ENCODE measurements at regions not wholly inside any gene's neighbourhood (a gene's known extent, or its start where the extent isn't known, plus 50 kb on each side); places are given as distances from the start of the nearest gene placed in this dataset.

DNA sequence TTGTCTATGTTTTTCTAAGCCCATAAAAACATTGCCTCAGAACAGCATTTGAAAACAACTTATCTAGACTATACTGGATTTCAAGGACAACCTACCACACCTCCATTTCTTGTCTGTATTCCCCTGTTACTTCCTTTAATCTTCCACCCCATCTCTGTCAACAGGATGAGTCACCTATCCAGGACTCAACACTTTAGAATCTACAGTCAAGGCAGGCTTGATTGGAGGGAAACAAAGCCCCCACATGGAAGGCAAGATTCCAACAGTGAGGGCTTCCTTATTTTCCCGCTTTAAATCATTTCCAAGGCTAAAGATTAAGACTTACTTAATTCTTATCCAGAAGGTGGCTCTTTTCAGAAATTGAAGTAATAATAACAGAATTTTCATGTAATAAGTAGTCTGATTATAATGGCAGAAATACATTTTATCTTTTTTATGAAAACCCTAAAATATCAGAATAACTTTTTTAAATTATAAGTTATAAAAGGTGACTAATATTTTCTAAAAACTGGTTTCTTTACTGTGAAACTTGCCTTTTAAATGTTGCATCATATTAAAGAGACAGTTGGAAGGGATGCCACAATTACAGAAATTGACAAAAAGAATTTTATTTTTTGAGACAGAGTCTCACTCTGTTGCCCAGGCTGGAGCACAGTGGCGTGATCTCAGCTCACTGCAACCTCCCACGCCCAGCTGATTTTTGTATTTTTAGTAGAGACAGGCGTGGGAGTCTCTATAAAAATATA, 138.7 kb upstream of the CCDC150 start:
- TF ChIP-seq, protein P1, sequence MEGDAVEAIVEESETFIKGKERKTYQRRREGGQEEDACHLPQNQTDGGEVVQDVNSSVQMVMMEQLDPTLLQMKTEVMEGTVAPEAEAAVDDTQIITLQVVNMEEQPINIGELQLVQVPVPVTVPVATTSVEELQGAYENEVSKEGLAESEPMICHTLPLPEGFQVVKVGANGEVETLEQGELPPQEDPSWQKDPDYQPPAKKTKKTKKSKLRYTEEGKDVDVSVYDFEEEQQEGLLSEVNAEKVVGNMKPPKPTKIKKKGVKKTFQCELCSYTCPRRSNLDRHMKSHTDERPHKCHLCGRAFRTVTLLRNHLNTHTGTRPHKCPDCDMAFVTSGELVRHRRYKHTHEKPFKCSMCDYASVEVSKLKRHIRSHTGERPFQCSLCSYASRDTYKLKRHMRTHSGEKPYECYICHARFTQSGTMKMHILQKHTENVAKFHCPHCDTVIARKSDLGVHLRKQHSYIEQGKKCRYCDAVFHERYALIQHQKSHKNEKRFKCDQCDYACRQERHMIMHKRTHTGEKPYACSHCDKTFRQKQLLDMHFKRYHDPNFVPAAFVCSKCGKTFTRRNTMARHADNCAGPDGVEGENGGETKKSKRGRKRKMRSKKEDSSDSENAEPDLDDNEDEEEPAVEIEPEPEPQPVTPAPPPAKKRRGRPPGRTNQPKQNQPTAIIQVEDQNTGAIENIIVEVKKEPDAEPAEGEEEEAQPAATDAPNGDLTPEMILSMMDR (IDR thresholded peaks at IDR 0.05; ENCODE audit: borderline replicate concordance, insufficient read depth, low read depth, low read length), result no peak
- no peak overlapping the region for H3K4me3 ChIP-seq (ENCODE audit: low read depth, low read length)

DNA sequence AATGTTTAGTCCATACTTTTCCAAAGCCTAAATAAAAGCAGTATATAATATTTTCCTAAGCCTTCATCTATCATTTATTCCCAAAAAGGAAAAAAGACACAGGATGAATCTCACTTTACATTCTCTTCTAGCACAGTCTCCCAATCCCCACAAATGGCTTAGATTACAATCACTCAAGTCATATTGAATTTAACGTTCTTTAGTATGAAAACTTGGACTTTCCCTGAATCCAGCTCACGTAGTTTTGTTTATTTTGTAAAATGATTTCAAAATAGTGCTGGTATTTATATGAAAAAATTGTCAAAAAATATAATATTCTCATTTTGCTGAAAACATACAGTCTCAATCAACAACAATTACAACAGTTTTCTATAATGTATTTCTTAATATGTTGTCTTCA, 137.7 kb upstream of the CCDC150 start:
- TF ChIP-seq, protein P1 (IDR thresholded peaks at IDR 0.05; ENCODE audit: borderline replicate concordance, insufficient read depth, low read depth, low read length), result no peak
- H3K4me3 ChIP-seq (ENCODE audit: low read depth, low read length), result no peak overlapping the region

DNA sequence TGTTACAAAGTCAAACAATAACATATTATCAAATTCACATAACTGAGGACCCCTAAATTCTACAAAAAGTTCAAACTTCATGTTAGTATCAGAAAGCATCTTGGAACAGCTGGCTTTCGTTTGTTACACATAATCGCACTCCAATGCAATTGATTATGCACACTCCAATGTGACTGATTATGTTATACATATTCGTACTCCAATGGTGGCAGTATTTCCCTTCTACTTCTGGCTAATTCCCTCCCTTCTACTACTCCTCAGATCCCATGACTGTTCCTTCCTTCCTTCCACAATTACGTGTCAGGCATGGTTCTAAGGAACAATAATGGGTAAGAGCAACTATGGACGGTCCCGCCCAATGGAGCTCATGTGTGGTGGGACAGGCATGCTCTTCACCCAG, 137.1 kb upstream of the CCDC150 start:
- TF ChIP-seq, protein P1 (IDR thresholded peaks at IDR 0.05; ENCODE audit: borderline replicate concordance, insufficient read depth, low read depth, low read length), result no peak
- no peak overlapping the region for H3K4me3 ChIP-seq (ENCODE audit: low read depth, low read length)

DNA sequence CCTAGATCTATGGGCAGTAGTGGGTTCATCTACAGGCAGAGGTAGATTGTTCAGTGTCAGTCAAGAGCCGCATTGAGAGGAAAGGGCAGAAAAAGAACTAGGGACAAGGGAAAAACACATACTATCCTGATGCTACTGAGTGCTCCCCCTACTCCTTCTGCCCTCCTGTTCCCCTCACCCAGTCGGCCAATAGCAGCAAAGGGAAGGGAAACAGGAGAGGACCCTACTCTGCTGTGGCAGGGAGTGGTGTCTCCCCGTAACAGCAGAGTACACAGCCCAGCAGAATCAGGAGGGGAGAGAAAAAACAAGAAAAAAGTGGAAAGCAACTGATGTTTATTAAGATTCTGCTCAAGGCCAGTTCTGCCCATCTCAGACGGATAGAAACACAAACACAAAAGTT, 136.1 kb upstream of the CCDC150 start:
- TF ChIP-seq, protein P1 (IDR thresholded peaks at IDR 0.05; ENCODE audit: borderline replicate concordance, insufficient read depth, low read depth, low read length), result no peak
- no peak overlapping the region for H3K4me3 ChIP-seq (ENCODE audit: low read depth, low read length)

DNA sequence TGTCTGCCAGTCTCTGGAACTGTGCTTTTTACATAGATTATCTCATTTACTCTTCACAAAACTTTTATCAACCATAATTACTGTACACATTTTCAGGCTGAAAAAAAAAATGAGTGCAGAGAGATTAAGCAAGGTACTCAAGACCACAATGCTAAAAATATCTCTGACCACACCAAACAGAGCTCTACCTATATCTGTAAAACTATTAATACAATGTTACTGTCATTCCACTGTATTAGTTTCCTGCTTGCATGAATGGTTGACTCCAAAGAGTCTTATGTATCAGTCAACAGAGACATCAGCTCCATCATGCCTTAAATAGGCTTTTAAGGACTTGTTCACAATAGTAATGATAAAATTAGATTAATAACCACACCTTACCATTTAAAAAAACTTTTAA, 134.7 kb upstream of the CCDC150 start:
- H3K4me3 ChIP-seq (ENCODE audit: low read depth, low read length), result no peak overlapping the region
- TF ChIP-seq, protein P1 (IDR thresholded peaks at IDR 0.05; ENCODE audit: borderline replicate concordance, insufficient read depth, low read depth, low read length), result no peak

DNA sequence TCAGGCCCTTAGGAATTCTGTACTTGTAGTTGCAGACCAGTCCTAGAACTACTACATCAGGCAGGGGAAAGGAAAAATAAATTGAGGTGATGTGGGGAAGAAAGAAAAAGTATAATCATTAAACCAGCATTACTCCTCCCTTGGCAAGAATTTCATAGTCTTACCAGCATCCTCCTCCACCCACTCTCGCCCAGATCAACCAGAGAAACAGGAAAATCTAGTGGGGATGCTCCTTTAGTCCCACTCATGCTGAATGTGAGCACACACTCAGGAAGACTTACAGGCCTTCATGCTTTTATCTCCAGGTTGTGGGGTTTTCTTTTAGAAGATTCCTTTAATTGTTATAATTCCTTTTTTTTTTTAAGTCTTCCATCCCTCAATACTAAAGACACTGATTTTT, 129.3 kb upstream of the CCDC150 start:
- H3K4me3 ChIP-seq (ENCODE audit: low read depth, low read length), result no peak overlapping the region
- TF ChIP-seq, protein P1 (IDR thresholded peaks at IDR 0.05; ENCODE audit: borderline replicate concordance, insufficient read depth, low read depth, low read length), result no peak
